ENCODE measurements at regions not wholly inside any gene's neighbourhood (a gene's known extent, or its start where the extent isn't known, plus 50 kb on each side); places are given as distances from the start of the nearest gene placed in this dataset. TPM values are rescaled to one million over a fixed set of nuclear protein-coding genes. Genes with fewer than 3 reads are reported as not detected.

GRCh38 chr18:42689310-42689709 lies 426.2 kb downstream of the RIT2 start:
- no peak for FAIRE-seq
- TF ChIP-seq POLR2AphosphoS5 (IDR thresholded peaks at IDR 0.05; ENCODE audit: insufficient read depth, low read depth, low read length) (no peak), EZH2 (IDR thresholded peaks at IDR 0.05; ENCODE audit: borderline replicate concordance, low read depth, low read length, severe bottlenecking) (no peak), POLR2A (IDR thresholded peaks at IDR 0.05; ENCODE audit: low read depth, low read length) (no peak), CTCF (IDR thresholded peaks at IDR 0.05; ENCODE audit: extremely low read depth in 1 of 2, insufficient read depth in 1 of 2, low read depth in 1 of 2, low read length in 2 of 2) (no peak), JUN (IDR thresholded peaks at IDR 0.05; ENCODE audit: borderline replicate concordance, insufficient read depth, insufficient read length, low read depth) (no peak), FOS (IDR thresholded peaks at IDR 0.05; ENCODE audit: borderline replicate concordance, insufficient read depth, low read length) (no peak), MYC (IDR thresholded peaks at IDR 0.05; ENCODE audit: low read depth, low read length) (no peak), GATA2 (IDR thresholded peaks at IDR 0.05; ENCODE audit: insufficient read depth, insufficient read length, low read depth, low read length) (no peak), MAX (IDR thresholded peaks at IDR 0.05; ENCODE audit: insufficient read depth, insufficient read length) (no peak)
- H2AFZ ChIP-seq (ENCODE audit: low read depth, low read length): no peak overlapping the region
- dilution Hi-C loops (cut with MboI; ENCODE audit: extremely low pct_ligation_motif_present, low sequenced_read_pairs) (no loop called here), intact Hi-C loops (cut with micrococcal nuclease) (no loop called here)
- no peaks in the 10 kb centered on the region for H3K36me3 ChIP-seq (ENCODE audit: control insufficient read depth in 2 of 2, extremely low read depth in 1 of 2, insufficient read depth in 2 of 2, low read length in 2 of 2)
- no peaks in the 10 kb centered on the region for H3K79me2 ChIP-seq (ENCODE audit: control insufficient read depth, insufficient read depth, low read length)
- H3K27ac ChIP-seq (ENCODE audit: insufficient read depth, low read depth, low read length): no peak overlapping the region
- H3K4me1 ChIP-seq (ENCODE audit: control insufficient read depth, extremely low read depth, insufficient read depth, low read length): no peaks in the 10 kb centered on the region
- no peak overlapping the region for H3K4me3 ChIP-seq (replicated peaks in 1 of 3; ENCODE audit: insufficient read depth in 1 of 3, low read depth in 1 of 3, low read length in 3 of 3)
- BruUV-seq (replicated peaks): no TSS peak
- POLR2A ChIA-PET: no interaction called here
- DNase-seq (ENCODE audit: low read depth, low spot score): no peak
- H3K4me2 ChIP-seq (ENCODE audit: insufficient read depth, low read length): no peak overlapping the region
- H4K20me1 ChIP-seq (replicated peaks; ENCODE audit: control insufficient read depth, extremely low read depth, insufficient read depth, low read length): no peaks in the 10 kb centered on the region
- no peaks in the 10 kb centered on the region for H3K27me3 ChIP-seq (ENCODE audit: control insufficient read depth in 2 of 2, insufficient read depth in 2 of 2, low read length in 2 of 2)
- no peaks in the 10 kb centered on the region for H3K9me1 ChIP-seq (replicated peaks; ENCODE audit: control insufficient read depth, extremely low read depth, insufficient read depth, low read length)
- no peaks in the 10 kb centered on the region for H3K9me3 ChIP-seq (replicated peaks; ENCODE audit: control insufficient read depth, insufficient read depth, low read length)
- CTCF ChIA-PET: interaction anchor here (1.3 kb wide), 1 partner anchor 93 kb away, joined by 6 read pairs; no protein-coding TSS in a partner anchor
- no peak overlapping the region for H3K9ac ChIP-seq (replicated peaks; ENCODE audit: extremely low read depth, insufficient read depth, low read length)

Small RNAs in the stretch of these regions (small RNA-seq; reads per million reads assigned to genes)
- not detected for gene RNA5SP454 (ENCODE audit: insufficient read depth, insufficient read length, low read depth, low replicate concordance)

Measured in endothelial cell of umbilical vein (primary cell).